GM23248 (cell line): ENCODE measurements at regions not wholly inside any gene's neighbourhood (a gene's known extent, or its start where the extent isn't known, plus 50 kb on each side); places are given as distances from the start of the nearest gene placed in this dataset.

ENCODE experiments used
- EZH2 ChIP-seq: fragments of 200-600 bp; sonication (generic); IDR thresholded peaks from 2 replicates; pipeline ENCODE4 v1.6.1; 2018; ENCODE audit warnings: antibody characterized with exemption, mild to moderate bottlenecking; ENCODE audit not compliant: insufficient read depth, poor library complexity, severe bottlenecking
- EZH2phosphoT487 ChIP-seq: fragments of 200-600 bp; sonication (generic); IDR thresholded peaks from 2 replicates; pipeline ENCODE4 v1.6.1; 2018; ENCODE audit warnings: antibody characterized with exemption, moderate library complexity, mild to moderate bottlenecking, low read depth; ENCODE audit not compliant: insufficient read depth

- TF ChIP-seq EZH2, result no peak
- TF ChIP-seq EZH2phosphoT487, result no peak
These were observed 121.6 kb upstream of the SDK1 start for GRCh38 chr7:3179456-3179855.
